ENCODE measurements at regions not wholly inside any gene's neighbourhood (a gene's known extent, or its start where the extent isn't known, plus 50 kb on each side); places are given as distances from the start of the nearest gene placed in this dataset.

DNA sequence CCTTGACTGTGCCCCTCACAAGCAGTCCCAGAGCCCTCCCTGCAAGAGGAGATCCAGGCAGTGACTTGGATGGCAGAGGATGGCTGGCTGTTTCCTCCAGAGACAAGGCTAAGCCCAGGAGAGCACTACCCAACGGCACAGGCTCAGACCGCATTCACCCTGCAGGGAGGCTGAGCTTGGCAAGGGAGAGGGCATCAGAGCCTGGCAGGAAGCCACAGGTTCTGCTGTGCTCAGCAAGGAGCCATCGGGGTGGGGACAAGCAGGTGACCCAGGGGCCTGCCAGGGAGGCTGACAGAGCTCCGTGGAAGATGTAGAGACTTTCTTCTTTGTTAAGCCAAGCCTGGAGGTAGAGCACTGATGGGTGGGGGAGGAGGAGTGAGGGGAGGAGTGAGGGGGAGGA is 159.2 kb upstream of the CST7 start:
- Mint-ChIP-seq H3K4me1 (ENCODE audit: low read depth) (no peaks in the 10 kb centered on the region), H3K9me3 (no peaks in the 10 kb centered on the region), H3K27me3 (ENCODE audit: low read depth) (no peaks in the 10 kb centered on the region), H3K4me3 (no peak overlapping the region), H3K36me3 (ENCODE audit: insufficient read depth in 2 of 2) (no peaks in the 10 kb centered on the region), H3K27ac (no peak overlapping the region)
- DNase-seq, result no peak
- no peak for ATAC-seq (replicated peaks in 1 of 2)

DNA sequence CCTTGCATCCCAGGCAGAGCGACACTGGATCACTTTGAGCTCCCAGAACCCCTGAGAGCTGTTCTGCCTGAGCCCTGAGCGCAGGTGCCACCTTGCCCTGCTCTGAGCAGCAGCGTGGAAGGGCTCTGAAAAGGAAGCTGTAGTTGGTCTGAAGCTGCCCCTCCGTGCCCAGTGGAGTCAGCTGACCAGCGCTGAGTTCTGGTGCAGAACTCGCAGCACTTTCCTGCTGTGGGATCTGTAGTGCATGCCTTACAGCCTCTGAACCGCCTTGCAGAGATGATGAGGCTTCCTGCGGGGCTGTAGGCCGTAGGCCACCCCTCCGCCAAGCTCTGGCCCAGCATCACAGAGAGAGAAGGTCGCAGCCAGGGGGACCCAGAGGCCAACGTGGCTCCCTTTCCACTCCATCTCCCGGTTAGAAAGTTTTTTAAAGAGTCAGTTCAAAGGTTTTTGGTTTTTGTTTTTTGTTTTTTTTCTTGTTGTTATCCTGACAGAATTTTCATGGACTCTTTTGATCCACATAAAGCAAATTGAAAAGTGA is 158.3 kb upstream of the CST7 start:
- no peak overlapping the region for H3K4me3 Mint-ChIP-seq
- no peaks in the 10 kb centered on the region for H3K9me3 Mint-ChIP-seq
- no peaks in the 10 kb centered on the region for H3K27me3 Mint-ChIP-seq (ENCODE audit: low read depth)
- H3K36me3 Mint-ChIP-seq (ENCODE audit: insufficient read depth in 2 of 2), result no peaks in the 10 kb centered on the region
- DNase-seq (no peak), ATAC-seq (replicated peaks in 1 of 2) (no peak)
- no peak overlapping the region for H3K27ac Mint-ChIP-seq
- H3K4me1 Mint-ChIP-seq (ENCODE audit: low read depth), result no peaks in the 10 kb centered on the region

DNA sequence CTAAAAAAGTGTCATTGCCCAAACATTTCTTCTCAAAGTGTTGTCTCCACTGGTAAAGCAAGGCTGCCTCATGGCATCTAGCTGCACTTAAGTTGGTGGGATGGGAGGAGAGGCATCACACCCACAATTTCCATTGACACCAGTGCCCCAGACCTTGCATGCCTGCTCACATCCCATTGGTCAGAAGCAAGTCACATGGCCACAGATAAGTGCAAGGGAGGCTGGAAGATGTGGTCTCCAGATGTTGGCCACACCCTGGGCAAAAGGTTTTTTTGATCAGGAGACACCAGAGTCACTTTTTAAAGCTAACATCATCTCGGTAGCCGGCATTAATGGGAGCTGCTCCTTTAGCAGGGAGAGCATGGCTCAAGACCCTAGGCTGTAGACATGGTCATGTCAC is 157.1 kb upstream of the CST7 start:
- Mint-ChIP-seq H3K27me3 (ENCODE audit: low read depth) (no peaks in the 10 kb centered on the region), H3K36me3 (ENCODE audit: insufficient read depth in 2 of 2) (no peaks in the 10 kb centered on the region), H3K27ac (no peak overlapping the region), H3K9me3 (no peaks in the 10 kb centered on the region), H3K4me1 (ENCODE audit: low read depth) (no peaks in the 10 kb centered on the region), H3K4me3 (no peak overlapping the region)
- no peak for ATAC-seq (replicated peaks in 1 of 2)
- DNase-seq, result no peak

GRCh38 chr20:24792641-24793495 is 156.2 kb upstream of the CST7 start:
- ATAC-seq (replicated peaks in 1 of 2) (no peak), DNase-seq (no peak)
- no peak overlapping the region for H3K4me3 Mint-ChIP-seq

GRCh38 chr20:24795436-24795835 is 153.6 kb upstream of the CST7 start:
- ATAC-seq (replicated peaks in 1 of 2), result peak in 1 of 2 donors; percentile 52
- Mint-ChIP-seq H3K4me1 (ENCODE audit: low read depth) (no peaks in the 10 kb centered on the region), H3K9me3 (no peaks in the 10 kb centered on the region), H3K4me3 (no peak overlapping the region), H3K27me3 (ENCODE audit: low read depth) (no peaks in the 10 kb centered on the region), H3K36me3 (ENCODE audit: insufficient read depth in 2 of 2) (no peaks in the 10 kb centered on the region), H3K27ac (no peak overlapping the region)
- DNase-seq, result no peak

More at GRCh38 chr20:24792641-24793495, 156.2 kb upstream of the CST7 start:
- H3K27ac Mint-ChIP-seq, result no peak overlapping the region
- no peaks in the 10 kb centered on the region for H3K9me3 Mint-ChIP-seq
- H3K27me3 Mint-ChIP-seq (ENCODE audit: low read depth), result no peaks in the 10 kb centered on the region
- H3K4me1 Mint-ChIP-seq (ENCODE audit: low read depth), result no peaks in the 10 kb centered on the region
- H3K36me3 Mint-ChIP-seq (ENCODE audit: insufficient read depth in 2 of 2), result no peaks in the 10 kb centered on the region

- H3K36me3 Mint-ChIP-seq (ENCODE audit: insufficient read depth in 2 of 2), result no peaks in the 10 kb centered on the region
- ATAC-seq (replicated peaks in 1 of 2), result no peak
- no peak for DNase-seq
- H3K4me1 Mint-ChIP-seq (ENCODE audit: low read depth), result no peaks in the 10 kb centered on the region
- no peaks in the 10 kb centered on the region for H3K9me3 Mint-ChIP-seq
- no peak overlapping the region for H3K4me3 Mint-ChIP-seq
- H3K27me3 Mint-ChIP-seq (ENCODE audit: low read depth), result no peaks in the 10 kb centered on the region
- H3K27ac Mint-ChIP-seq, result no peak overlapping the region
These were observed 152.8 kb upstream of the CST7 start for GRCh38 chr20:24796236-24796635.

- ATAC-seq (replicated peaks in 1 of 2) (no peak), DNase-seq (no peak)
- H3K27me3 Mint-ChIP-seq (ENCODE audit: low read depth), result no peaks in the 10 kb centered on the region
- H3K27ac Mint-ChIP-seq, result no peak overlapping the region
- no peak overlapping the region for H3K4me3 Mint-ChIP-seq
- H3K36me3 Mint-ChIP-seq (ENCODE audit: insufficient read depth in 2 of 2), result no peaks in the 10 kb centered on the region
- no peaks in the 10 kb centered on the region for H3K4me1 Mint-ChIP-seq (ENCODE audit: low read depth)
- H3K9me3 Mint-ChIP-seq, result no peaks in the 10 kb centered on the region
These were observed 152.0 kb upstream of the CST7 start for GRCh38 chr20:24797113-24797512.

DNA sequence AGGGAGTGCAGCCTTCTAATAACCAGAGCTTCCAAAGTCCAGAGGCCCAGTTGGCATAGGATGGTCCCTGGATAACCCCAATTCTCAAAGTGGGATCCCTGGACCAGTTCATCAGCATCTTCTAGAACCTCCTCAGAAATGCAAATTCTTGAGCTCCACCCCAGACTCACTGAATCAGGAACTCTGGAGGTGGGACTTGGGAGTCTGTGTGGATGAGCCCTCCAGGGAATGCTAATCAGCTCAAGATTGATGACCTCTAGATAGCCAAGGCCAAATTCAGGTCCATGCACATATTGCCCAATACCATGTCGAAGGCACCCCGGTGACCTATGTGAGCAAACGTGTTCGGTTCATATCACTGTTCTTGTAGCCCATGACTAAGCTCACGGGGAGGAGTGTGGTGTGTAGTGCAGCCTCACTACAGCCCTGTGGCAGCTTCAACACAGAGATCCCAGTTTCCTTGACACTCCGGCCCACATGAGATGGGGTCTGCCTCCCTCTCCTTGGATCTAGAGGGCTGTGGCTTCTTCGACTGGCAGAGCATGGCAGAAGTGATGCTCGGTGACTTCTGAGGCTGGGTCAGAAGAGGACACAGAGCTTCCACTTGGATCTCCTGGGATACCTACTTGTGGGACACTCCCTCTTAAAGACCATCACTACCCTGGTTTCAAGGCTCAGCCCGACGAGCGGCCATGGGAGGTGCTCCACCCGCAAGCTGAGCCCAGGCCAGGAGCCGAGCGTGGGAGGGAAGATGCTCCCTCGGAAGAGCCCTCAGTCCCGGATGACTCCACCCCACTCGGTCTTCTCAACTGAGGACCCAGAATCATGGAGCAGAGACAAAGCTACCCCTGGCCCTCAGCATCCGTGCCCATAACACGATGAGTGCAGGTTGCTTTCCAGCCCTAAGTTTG is 151.1 kb upstream of the CST7 start:
- Mint-ChIP-seq H3K27ac (no peak overlapping the region), H3K4me1 (ENCODE audit: low read depth) (no peaks in the 10 kb centered on the region), H3K27me3 (ENCODE audit: low read depth) (no peaks in the 10 kb centered on the region), H3K36me3 (ENCODE audit: insufficient read depth in 2 of 2) (no peaks in the 10 kb centered on the region), H3K9me3 (no peaks in the 10 kb centered on the region), H3K4me3 (no peak overlapping the region)
- ATAC-seq (replicated peaks in 1 of 2), result no peak
- DNase-seq, result no peak

DNA sequence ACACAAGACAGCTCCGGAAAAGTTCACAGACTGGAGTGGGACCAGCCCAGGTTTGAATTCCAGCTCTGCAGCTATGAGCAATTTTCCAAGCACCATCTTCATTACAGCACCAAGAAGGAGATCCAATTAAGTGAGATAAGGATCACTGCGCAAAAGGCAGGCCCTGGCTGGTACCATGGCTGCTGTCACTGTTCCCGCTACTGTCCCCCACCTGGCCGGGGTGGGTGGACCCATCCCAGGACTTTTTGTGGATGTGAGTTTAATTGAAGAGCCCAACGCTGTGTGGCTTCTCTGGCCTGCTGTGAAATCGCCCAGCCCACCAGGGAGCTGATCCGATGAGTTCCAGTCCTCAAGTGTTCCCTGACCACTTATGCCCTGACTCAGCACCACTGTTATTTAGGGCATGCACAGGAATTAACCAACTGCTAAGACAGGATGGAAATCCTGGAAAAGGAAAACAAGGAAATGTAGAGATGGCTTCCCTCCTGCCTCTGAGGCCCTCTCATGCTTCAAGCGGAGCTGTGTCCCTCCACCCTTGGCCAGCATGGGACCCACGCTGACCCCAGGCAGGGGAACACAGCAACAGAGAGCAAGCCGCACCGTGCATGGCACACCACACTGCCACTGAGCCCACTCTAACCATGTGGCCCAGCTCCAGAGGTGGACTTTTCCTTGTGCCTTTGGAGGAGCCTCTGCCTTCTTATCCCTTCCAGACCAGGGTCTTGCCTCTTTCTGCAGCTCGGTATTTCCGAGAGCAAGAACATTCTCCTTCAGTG is 150.0 kb upstream of the CST7 start:
- DNase-seq (no peak), ATAC-seq (replicated peaks in 1 of 2) (no peak)
- Mint-ChIP-seq H3K4me3 (no peak overlapping the region), H3K4me1 (ENCODE audit: low read depth) (no peaks in the 10 kb centered on the region), H3K27me3 (ENCODE audit: low read depth) (no peaks in the 10 kb centered on the region), H3K36me3 (ENCODE audit: insufficient read depth in 2 of 2) (no peaks in the 10 kb centered on the region), H3K9me3 (no peaks in the 10 kb centered on the region), H3K27ac (no peak overlapping the region)

DNA sequence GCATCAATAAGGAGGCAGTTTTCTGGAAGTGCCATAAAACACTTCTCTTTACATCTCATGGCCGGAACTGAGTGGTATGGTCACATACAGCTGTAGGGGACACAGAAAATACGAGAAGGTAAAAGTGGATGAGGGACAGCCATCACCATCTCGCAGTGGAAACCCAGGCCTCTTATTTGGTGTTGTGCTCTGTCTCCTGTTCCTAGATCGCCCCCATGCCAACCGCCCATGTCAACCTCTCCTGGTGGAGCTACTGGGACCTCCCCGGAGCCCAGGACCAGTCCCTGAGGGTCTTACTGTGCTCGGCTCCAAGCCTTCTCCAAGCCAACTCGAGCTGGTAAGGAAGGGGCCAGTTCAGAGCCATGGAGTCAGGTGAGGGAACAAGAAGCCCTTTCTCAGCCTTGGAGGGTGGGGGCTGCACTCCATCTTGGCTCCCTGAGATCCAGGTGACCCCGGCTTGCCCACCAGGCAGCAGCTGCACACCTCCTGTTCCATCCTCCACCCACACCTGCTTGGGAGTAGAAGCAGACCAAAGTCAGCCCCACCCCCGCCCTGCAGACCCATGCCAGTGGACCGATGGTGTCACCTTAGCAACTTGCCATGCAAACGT is 149.0 kb upstream of the CST7 start:
- H3K4me3 Mint-ChIP-seq, result no peak overlapping the region

GRCh38 chr20:24802286-24802820 is 146.7 kb upstream of the CST7 start:
- ATAC-seq (replicated peaks in 1 of 2) (no peak), DNase-seq (no peak)
- Mint-ChIP-seq H3K4me1 (ENCODE audit: low read depth) (no peaks in the 10 kb centered on the region), H3K27me3 (ENCODE audit: low read depth) (no peaks in the 10 kb centered on the region), H3K36me3 (ENCODE audit: insufficient read depth in 2 of 2) (no peaks in the 10 kb centered on the region), H3K27ac (no peak overlapping the region), H3K9me3 (no peaks in the 10 kb centered on the region), H3K4me3 (no peak overlapping the region)

More for the DNA sequence above, 149.0 kb upstream of the CST7 start:
- no peak for ATAC-seq (replicated peaks in 1 of 2)
- DNase-seq, result no peak
- Mint-ChIP-seq H3K36me3 (ENCODE audit: insufficient read depth in 2 of 2) (no peaks in the 10 kb centered on the region), H3K9me3 (no peaks in the 10 kb centered on the region), H3K27ac (no peak overlapping the region), H3K27me3 (ENCODE audit: low read depth) (no peaks in the 10 kb centered on the region), H3K4me1 (ENCODE audit: low read depth) (no peaks in the 10 kb centered on the region)

DNA sequence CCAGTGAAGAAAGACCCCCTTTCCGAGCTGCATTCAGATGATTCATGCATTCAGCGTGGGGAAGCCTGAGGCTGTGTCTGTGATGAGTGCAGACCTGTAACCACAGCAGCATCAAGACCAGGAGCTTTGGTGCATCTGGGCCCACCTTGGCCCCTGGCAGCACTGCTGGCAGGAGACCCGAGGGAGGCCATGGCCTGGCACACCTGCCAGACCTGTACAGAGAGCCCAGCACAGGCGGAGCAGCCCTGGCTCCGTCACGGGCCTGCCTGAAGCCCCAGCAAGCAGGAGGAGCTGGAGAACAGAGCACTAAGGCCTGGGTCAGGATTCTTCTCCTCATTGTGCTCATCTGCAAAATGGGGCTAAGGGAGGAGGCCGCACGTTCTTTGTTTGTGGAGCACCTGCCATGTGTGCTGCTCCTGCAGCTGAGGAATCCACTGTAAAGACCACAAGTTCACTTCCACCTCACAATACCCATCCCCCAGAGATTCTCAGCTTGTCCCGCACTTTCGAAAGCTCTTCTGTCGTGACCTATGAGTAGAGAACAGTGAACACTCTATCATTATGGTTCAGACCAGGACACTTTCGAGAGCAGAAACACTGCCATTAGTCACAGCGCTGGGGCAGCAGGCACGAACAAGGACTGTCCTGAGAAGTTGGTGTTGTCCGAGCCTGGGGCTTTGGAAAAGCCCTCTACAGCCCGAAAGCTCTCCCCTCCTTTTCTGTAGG is 144.4 kb upstream of the CST7 start:
- Mint-ChIP-seq H3K27me3 (ENCODE audit: low read depth) (no peaks in the 10 kb centered on the region), H3K4me1 (ENCODE audit: low read depth) (no peaks in the 10 kb centered on the region), H3K9me3 (no peaks in the 10 kb centered on the region), H3K36me3 (ENCODE audit: insufficient read depth in 2 of 2) (no peaks in the 10 kb centered on the region), H3K27ac (no peak overlapping the region), H3K4me3 (no peak overlapping the region)
- DNase-seq (no peak), ATAC-seq (replicated peaks in 1 of 2) (no peak)
